OCI-LY7 (cell line): ENCODE measurements at regions not wholly inside any gene's neighbourhood (a gene's known extent, or its start where the extent isn't known, plus 50 kb on each side); places are given as distances from the start of the nearest gene placed in this dataset.

Experiments used
- CTCF ChIP-seq: fragments of 200-600 bp; sonication (generic); conservative IDR thresholded peaks from 2 replicates; pipeline ENCODE4 v1.5.1; 2014; ENCODE audit warnings: mild to moderate bottlenecking, antibody characterized with exemption, low read length, moderate library complexity, mixed read lengths
- EZH2phosphoT487 ChIP-seq: fragments of 200-600 bp; sonication (generic); IDR thresholded peaks from 2 replicates; pipeline ENCODE4 v1.6.1; 2018; ENCODE audit warnings: low read depth, borderline replicate concordance, mild to moderate bottlenecking, mixed run types, antibody characterized with exemption, low read length, moderate library complexity, mixed read lengths

GRCh38 chr7:86454753-86455152 lies 189.0 kb upstream of the GRM3 start:
- no peak for TF ChIP-seq CTCF
- TF ChIP-seq EZH2phosphoT487 = no peak
